ENCODE measurements at regions not wholly inside any gene's neighbourhood (a gene's known extent, or its start where the extent isn't known, plus 50 kb on each side); places are given as distances from the start of the nearest gene placed in this dataset.

GRCh38 chr5:152288499-152288898, 116.6 kb downstream of the NMUR2 start:
- no peak for TF ChIP-seq CTCF (IDR thresholded peaks at IDR 0.05; ENCODE audit: extremely low read depth in 1 of 2, insufficient read depth in 1 of 2, low read depth in 1 of 2, low read length in 2 of 2)
- TF ChIP-seq, protein P1, sequence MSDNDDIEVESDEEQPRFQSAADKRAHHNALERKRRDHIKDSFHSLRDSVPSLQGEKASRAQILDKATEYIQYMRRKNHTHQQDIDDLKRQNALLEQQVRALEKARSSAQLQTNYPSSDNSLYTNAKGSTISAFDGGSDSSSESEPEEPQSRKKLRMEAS (IDR thresholded peaks at IDR 0.05; ENCODE audit: insufficient read depth, insufficient read length), result no peak
- no peak for TF ChIP-seq POLR2A (IDR thresholded peaks at IDR 0.05; ENCODE audit: low read depth, low read length)
- no peak for TF ChIP-seq POLR2AphosphoS5 (IDR thresholded peaks at IDR 0.05; ENCODE audit: insufficient read depth, low read depth, low read length)

Measured in endothelial cell of umbilical vein (primary cell).